ENCODE measurements at regions not wholly inside any gene's neighbourhood (a gene's known extent, or its start where the extent isn't known, plus 50 kb on each side); places are given as distances from the start of the nearest gene placed in this dataset.

GRCh38 chr15:56868170-56868569 lies 50.3 kb upstream of the TCF12 start:
- no peak for DNase-seq (ENCODE audit: low read depth in 3 of 3)

- no peak for DNase-seq (ENCODE audit: low read depth in 3 of 3)
Observed at GRCh38 chr15:56866803-56867202, 51.6 kb upstream of the TCF12 start.

DNA sequence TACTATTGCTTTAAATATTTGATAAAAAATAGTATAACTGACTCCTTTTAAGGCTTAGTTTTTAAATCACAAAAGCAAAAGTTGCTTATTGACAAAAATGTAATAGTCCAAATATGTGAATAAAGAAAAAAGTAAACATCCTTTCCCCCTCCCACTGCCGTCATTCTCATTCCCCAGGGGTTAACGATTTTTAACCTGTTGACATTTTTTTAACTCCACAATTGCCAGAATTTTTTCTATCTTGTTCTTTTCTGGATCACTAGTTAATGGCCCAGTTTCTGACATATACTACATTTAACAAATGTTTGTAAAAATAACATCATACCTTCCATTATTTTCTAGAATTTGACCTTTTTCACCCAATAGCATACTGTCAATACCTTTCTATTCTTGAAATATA lies 60.6 kb upstream of the TCF12 start:
- no peak for DNase-seq (ENCODE audit: low read depth in 3 of 3)

GRCh38 chr15:56856934-56857333 lies 61.5 kb upstream of the TCF12 start:
- no peak for DNase-seq (ENCODE audit: low read depth in 3 of 3)

DNA sequence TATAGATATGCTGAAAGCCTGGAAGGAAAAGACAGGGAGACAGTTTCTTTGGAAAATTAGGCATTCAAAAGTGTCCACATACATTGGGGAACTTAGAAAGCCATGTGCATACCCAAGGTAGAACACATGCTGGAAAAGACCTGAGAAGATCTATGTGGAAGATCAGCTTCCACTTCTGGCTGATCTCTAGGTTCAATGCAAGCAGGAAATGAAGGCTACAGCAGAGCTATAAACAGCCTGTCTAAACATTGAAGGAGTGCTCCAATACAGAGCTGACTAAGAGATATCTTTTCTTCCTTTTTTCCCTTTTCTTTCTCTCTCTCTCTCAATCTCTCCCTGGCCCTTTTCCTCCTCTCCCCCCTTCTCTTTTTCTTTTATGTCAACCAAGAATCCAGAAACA lies 73.6 kb upstream of the TCF12 start:
- no peak for DNase-seq (ENCODE audit: low read depth in 3 of 3)

GRCh38 chr15:56844471-56844870 lies 74.0 kb upstream of the TCF12 start:
- no peak for DNase-seq (ENCODE audit: low read depth in 3 of 3)

GRCh38 chr15:56839641-56840040 lies 78.8 kb upstream of the TCF12 start:
- DNase-seq (ENCODE audit: low read depth in 3 of 3): no peak

- no peak for DNase-seq (ENCODE audit: low read depth in 3 of 3)
Observed at GRCh38 chr15:56839099-56839498, 79.3 kb upstream of the TCF12 start.

GRCh38 chr15:56838085-56838484 lies 80.4 kb upstream of the TCF12 start:
- no peak for DNase-seq (ENCODE audit: low read depth in 3 of 3)

- DNase-seq (ENCODE audit: low read depth in 3 of 3): no peak
Observed at GRCh38 chr15:56837273-56837672, 81.2 kb upstream of the TCF12 start.

- no peak for DNase-seq (ENCODE audit: low read depth in 3 of 3)
Observed at GRCh38 chr15:56835718-56836171, 82.7 kb upstream of the TCF12 start.

DNA sequence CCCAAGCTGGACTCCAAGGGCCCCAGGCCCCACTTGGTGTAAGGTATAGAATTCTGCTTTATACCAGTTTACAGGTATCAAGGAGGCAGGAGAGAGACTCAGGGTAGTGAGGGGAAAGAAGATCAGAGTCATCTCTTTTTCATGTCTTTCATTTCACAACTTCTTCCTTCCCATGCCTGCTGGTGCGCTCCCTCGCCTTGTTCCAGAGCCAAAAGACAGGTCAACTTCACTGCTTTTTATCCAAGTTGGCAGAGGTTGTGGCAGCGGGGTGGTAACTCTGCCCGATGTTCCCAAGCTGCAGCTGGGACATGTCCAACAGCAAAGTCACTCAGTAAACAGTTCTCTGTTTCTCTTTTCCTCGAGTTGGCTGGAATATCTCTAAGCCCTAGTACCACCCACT lies 86.3 kb upstream of the TCF12 start:
- DNase-seq (ENCODE audit: low read depth in 3 of 3): no peak

- no peak for DNase-seq (ENCODE audit: low read depth in 3 of 3)
Observed at GRCh38 chr15:56831467-56832005, 86.9 kb upstream of the TCF12 start.

- DNase-seq (ENCODE audit: low read depth in 3 of 3): no peak
Observed at GRCh38 chr15:56824175-56824574, 90.9 kb upstream of the ZNF280D start.

GRCh38 chr15:56821721-56822425 lies 88.6 kb upstream of the ZNF280D start:
- DNase-seq (ENCODE audit: low read depth in 3 of 3): peak in 2 of 3 donors; percentile 15 to 34

- no peak for DNase-seq (ENCODE audit: low read depth in 3 of 3)
Observed at GRCh38 chr15:56820333-56820732, 87.0 kb upstream of the ZNF280D start.

DNA sequence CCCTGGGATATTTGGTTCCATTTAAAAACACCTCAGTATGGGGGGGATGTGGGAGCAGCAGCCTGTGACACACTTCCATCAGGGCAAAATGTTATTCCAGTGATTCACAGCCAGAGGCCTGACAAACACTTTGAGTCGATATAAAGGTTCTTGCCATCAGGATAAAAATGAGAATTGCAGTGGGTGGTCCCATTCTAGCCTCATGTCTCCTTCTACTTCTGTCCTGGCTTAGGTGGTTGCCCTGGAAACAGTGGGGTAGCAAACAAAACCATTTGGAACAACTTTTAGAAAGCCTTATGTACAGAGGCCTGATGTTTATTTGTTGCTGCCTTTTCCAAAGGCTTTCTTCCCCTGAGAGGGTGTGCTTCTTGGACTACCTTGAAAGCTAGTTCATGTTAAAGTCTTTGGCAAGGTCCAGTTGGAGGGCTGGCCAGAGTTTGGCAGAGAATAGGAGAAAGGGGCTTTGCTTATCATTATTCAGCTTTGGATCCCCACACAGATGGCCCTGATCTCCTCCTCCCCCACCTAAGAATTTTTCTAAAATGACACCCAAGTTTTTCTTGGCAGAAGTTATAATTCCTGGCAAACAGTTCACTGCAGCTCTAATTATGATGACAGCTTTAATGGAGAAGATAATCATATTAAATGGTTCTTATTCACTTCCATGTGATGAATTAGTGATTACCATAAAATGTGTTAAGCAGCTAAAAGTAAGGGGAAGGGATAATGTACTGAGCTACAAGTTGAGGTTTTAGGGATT lies 84.2 kb upstream of the ZNF280D start:
- no peak for DNase-seq (ENCODE audit: low read depth in 3 of 3)

DNA sequence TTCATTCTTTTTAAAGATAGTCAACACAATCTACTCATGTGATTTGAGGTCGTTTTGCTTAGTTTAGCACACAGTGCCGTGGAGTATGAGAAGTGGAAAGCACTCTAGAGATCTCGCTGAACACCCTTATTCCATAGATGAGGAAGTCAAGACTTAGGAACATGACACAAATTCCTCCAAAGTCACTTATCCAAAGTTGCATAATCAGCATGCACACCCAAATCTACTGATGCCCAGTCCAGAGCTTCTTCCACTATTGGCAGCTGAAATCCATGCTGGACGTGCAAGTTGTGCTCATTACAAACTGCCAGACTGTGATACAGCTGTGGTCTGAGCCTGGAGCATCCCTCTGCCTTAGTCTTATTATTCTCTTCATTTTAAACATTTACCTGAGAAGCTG lies 83.5 kb upstream of the ZNF280D start:
- DNase-seq (ENCODE audit: low read depth in 3 of 3): no peak

- no peak for DNase-seq (ENCODE audit: low read depth in 3 of 3)
Observed at GRCh38 chr15:56815247-56815646, 81.9 kb upstream of the ZNF280D start.

DNA sequence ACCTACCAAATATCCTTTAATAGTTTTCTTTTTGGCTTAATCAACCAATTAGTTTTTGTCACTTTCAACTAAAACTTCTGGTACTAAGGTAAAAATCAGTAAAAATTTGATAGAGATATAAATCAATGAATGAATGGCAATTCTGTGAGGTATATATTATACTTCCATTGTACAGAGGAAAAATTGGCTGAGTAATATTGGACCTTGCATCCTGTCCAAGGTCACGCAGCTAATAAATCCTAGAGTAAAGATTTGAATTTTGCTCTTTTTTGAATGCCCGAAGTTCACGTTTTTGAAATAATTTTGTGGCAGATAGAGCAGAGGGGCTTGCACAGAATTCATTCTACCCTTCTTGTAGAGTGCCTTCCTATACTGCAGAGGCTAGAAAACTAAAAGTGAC lies 81.1 kb upstream of the ZNF280D start:
- DNase-seq (ENCODE audit: low read depth in 3 of 3): no peak

- no peak for DNase-seq (ENCODE audit: low read depth in 3 of 3)
Observed at GRCh38 chr15:56813995-56814394, 80.7 kb upstream of the ZNF280D start.

DNA sequence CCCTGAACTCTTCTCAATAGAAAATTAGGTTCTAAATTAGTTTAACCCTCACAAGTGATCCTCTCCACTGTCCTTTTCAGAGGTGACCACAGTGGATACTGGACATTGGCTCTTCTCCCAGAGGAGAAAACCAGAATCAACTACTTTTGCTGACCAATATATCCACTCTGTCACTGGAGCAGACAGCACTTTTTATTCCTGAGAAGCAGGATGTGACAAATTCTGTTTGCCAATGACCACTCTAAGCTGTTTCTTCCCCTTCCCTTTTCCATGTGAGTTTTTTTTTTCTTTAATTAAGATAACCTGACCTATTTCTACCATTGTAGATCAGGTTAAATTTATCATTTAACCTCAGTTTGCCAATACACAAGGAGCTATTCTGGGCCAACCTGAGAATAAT lies 79.7 kb upstream of the ZNF280D start:
- no peak for DNase-seq (ENCODE audit: low read depth in 3 of 3)

- DNase-seq (ENCODE audit: low read depth in 3 of 3): no peak
Observed at GRCh38 chr15:56812221-56812620, 78.9 kb upstream of the ZNF280D start.

All from stimulated activated CD4-positive, alpha-beta T cell treated with anti-CD3 and anti-CD28 coated beads, TNF-alpha, amount 100 ng/mL, for 48 hours (primary cell).